ENCODE measurements at regions not wholly inside any gene's neighbourhood (a gene's known extent, or its start where the extent isn't known, plus 50 kb on each side); places are given as distances from the start of the nearest gene placed in this dataset.

DNA sequence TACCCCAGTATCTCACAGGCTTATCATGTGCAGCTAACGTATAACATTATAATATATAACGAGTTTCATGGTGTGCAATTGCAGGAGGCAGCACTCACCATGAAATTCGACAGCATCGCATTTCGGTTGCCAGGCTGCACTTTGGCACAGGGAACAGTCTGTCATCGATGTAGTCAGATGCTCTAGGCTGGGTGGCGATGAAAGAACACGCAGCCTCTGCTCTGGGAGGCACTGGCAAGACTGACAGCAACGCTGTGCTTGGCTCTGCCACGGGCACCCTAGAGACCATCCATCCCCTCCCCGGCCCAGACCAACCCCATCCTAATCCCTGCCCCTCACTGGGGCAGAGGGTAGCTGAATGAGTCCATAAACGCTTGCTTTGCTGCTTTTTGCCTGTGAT lies 290.8 kb downstream of the MED10 start:
- Histone ChIP-seq H4K8ac (ENCODE audit: extremely low read depth, insufficient read depth, low read length) (no peak overlapping the region), H4K91ac (replicated peaks; ENCODE audit: insufficient read length, low read length) (no peak overlapping the region), H2BK5ac (ENCODE audit: low read depth, low read length) (no peak overlapping the region), H3K4me2 (ENCODE audit: insufficient read depth in 1 of 2, low read depth in 2 of 2, low read length in 2 of 2) (no peak overlapping the region), H4K20me1 (replicated peaks in 1 of 2; ENCODE audit: control insufficient read depth in 1 of 2, insufficient read depth in 2 of 2, low read length in 2 of 2) (no peaks in the 10 kb centered on the region), H3K9me3 (ENCODE audit: insufficient read depth in 2 of 2, low read depth in 1 of 2, low read length in 1 of 2) (no peaks in the 10 kb centered on the region), H2AK5ac (ENCODE audit: low read depth, low read length) (no peak overlapping the region), H3K27me3 (replicated peaks in 1 of 4; ENCODE audit: control insufficient read depth in 3 of 4, extremely low read depth in 1 of 4, insufficient read depth in 3 of 4, low read length in 3 of 4) (no peaks in the 10 kb centered on the region), H2BK120ac (replicated peaks; ENCODE audit: low read depth, low read length) (no peak overlapping the region), H2AFZ (ENCODE audit: low read length) (no peak overlapping the region), H3K36me3 (ENCODE audit: control insufficient read depth in 2 of 4, insufficient read depth in 4 of 4, low read length in 3 of 4) (no peaks in the 10 kb centered on the region), H2BK15ac (ENCODE audit: low read length) (no peak overlapping the region), H4K5ac (ENCODE audit: insufficient read length, low read depth, low read length) (no peak overlapping the region), H3K23me2 (ENCODE audit: low read depth, low read length) (no peaks in the 10 kb centered on the region), H3K27ac (ENCODE audit: low read depth, low read length) (no peak overlapping the region), H2BK12ac (ENCODE audit: low read depth, low read length) (no peak overlapping the region), H3K23ac (ENCODE audit: insufficient read length) (no peak overlapping the region), H3K4me3 (ENCODE audit: extremely low read depth in 1 of 4, insufficient read depth in 2 of 4, low read depth in 3 of 4, low read length in 4 of 4) (no peak overlapping the region), H3K18ac (ENCODE audit: extremely low read depth, low read length) (no peak overlapping the region), H3K4ac (replicated peaks; ENCODE audit: insufficient read length, low read depth, low read length) (no peak overlapping the region), H3K56ac (replicated peaks; ENCODE audit: insufficient read length, low read depth, low read length) (no peak overlapping the region), H2BK20ac (ENCODE audit: low read length) (no peak overlapping the region), H3K9ac (replicated peaks in 1 of 4; ENCODE audit: extremely low read depth in 1 of 4, low read depth in 3 of 4, low read length in 3 of 4) (no peak overlapping the region), H3K14ac (ENCODE audit: insufficient read length) (no peak overlapping the region), H3K79me1 (ENCODE audit: low read depth, low read length) (no peaks in the 10 kb centered on the region), H3K4me1 (replicated peaks in 1 of 4; ENCODE audit: control insufficient read depth in 3 of 4, insufficient read depth in 4 of 4, low read length in 3 of 4) (no peaks in the 10 kb centered on the region; a peak in 1 of 7 replicates), H3K79me2 (ENCODE audit: control insufficient read depth in 1 of 2, insufficient read depth in 2 of 2, low read length in 2 of 2) (no peaks in the 10 kb centered on the region)
- ChIA-PET POLR2A (ENCODE audit: partially characterized antibody) (no interaction called here), CTCF (ENCODE audit: partially characterized antibody) (no interaction called here)
- WGBS, 2 experiments (ENCODE audit: extremely low coverage in 1 of 2, insufficient coverage in 1 of 2, insufficient read length in 1 of 2, insufficient replicate concordance in 2 of 2, low coverage in 1 of 2, low lambda C conversion rate in 2 of 2, missing lambda C conversion rate in 1 of 2): 96% methylated on average over 12 of the region's 12 CpGs; no CpG with 5 or more reads in 1 of the 2 experiments
- FAIRE-seq (no peak), DNase-seq (ENCODE audit: low read depth in 1 of 2, low spot score in 2 of 2) (no peak)
- TF ChIP-seq TEAD4 (IDR thresholded peaks at IDR 0.05; ENCODE audit: low read depth, low read length): no peak
- TF ChIP-seq, protein P1, sequence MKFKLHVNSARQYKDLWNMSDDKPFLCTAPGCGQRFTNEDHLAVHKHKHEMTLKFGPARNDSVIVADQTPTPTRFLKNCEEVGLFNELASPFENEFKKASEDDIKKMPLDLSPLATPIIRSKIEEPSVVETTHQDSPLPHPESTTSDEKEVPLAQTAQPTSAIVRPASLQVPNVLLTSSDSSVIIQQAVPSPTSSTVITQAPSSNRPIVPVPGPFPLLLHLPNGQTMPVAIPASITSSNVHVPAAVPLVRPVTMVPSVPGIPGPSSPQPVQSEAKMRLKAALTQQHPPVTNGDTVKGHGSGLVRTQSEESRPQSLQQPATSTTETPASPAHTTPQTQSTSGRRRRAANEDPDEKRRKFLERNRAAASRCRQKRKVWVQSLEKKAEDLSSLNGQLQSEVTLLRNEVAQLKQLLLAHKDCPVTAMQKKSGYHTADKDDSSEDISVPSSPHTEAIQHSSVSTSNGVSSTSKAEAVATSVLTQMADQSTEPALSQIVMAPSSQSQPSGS (IDR thresholded peaks at IDR 0.05; ENCODE audit: low read length): no peak
- no peak for TF ChIP-seq CTBP2 (IDR thresholded peaks at IDR 0.05; ENCODE audit: borderline replicate concordance, insufficient read depth, insufficient read length, low read length)
- no peak for TF ChIP-seq EZH2 (IDR thresholded peaks at IDR 0.05; ENCODE audit: low read depth, low read length, severe bottlenecking)
- no peak for TF ChIP-seq YY1 (IDR thresholded peaks at IDR 0.05; ENCODE audit: low read depth, low read length)
- TF ChIP-seq FOSL1 (IDR thresholded peaks at IDR 0.05; ENCODE audit: insufficient read depth, low read depth, low read length): no peak
- TF ChIP-seq TAF1 (IDR thresholded peaks at IDR 0.05; ENCODE audit: low read depth, low read length): no peak

Measured in H1 (cell line).